Caco-2 (cell line): ENCODE measurements at regions not wholly inside any gene's neighbourhood (a gene's known extent, or its start where the extent isn't known, plus 50 kb on each side); places are given as distances from the start of the nearest gene placed in this dataset.

ENCODE experiments used
- BruUV-seq: library from RNA; stranded (reverse); fragments of 400-500 nt; replicated peaks from 2 replicates; lab custom pipeline; 2021; lab: Mats Ljungman, UMichigan
- CTCF ChIA-PET: fragments of 300-600 bp; sonication (Branson Sonifier 250); formaldehyde crosslinking; loops from one replicate; lab custom pipeline; 2022; ENCODE audit warnings: antibody characterized with exemption; lab: Charles Lee
- POLR2A ChIA-PET: fragments of 300-600 bp; sonication (Branson Sonifier 250); formaldehyde crosslinking; loops from one replicate; lab custom pipeline; 2022; ENCODE audit warnings: antibody characterized with exemption; lab: Charles Lee
- DNase-seq, 2 experiments: peaks; one replicate each; pipeline versions ENCODE4 v3.0.0 to v3.0.0-alpha.2; 2020 to 2022
- H3K27me3 ChIP-seq: replicated peaks from 2 replicates; pipeline ENCODE4 v1.6.0; 2011; ENCODE audit warnings: low read length; ENCODE audit not compliant: control insufficient read depth, insufficient read depth
- H3K36me3 ChIP-seq: 2 replicates; pipeline ENCODE4 v1.5.1; 2011; ENCODE audit warnings: low read length; ENCODE audit not compliant: control insufficient read depth, insufficient read depth
- H3K4me1 ChIP-seq: fragments of 250-450 bp; sonication (Bioruptor Pico); 2 replicates; pipeline ENCODE4 v1.5.1; 2020; ENCODE audit warnings: mild to moderate bottlenecking
- H3K4me3 ChIP-seq: 2 replicates; pipeline ENCODE4 v1.5.1; 2011; ENCODE audit warnings: low read depth, mild to moderate bottlenecking, control low read depth, low read length
- H3K9me3 ChIP-seq: fragments of 250-450 bp; sonication (Bioruptor Pico); 2 replicates; pipeline ENCODE4 v1.5.1; 2020; ENCODE audit warnings: mild to moderate bottlenecking, moderate library complexity
- H3K27ac Mint-ChIP-seq: one replicate; pipeline ENCODE4 v1.8.0; 2022; ENCODE audit warnings: mixed read lengths; ENCODE audit not compliant: unreplicated experiment
- H3K27me3 Mint-ChIP-seq: one replicate; pipeline ENCODE4 v1.8.0; 2022; ENCODE audit warnings: mixed read lengths; ENCODE audit not compliant: insufficient read depth, unreplicated experiment
- H3K36me3 Mint-ChIP-seq: one replicate; pipeline ENCODE4 v1.8.0; 2022; ENCODE audit warnings: mild to moderate bottlenecking, mixed read lengths; ENCODE audit not compliant: insufficient read depth, unreplicated experiment
- H3K4me1 Mint-ChIP-seq: one replicate; pipeline ENCODE4 v1.8.0; 2022; ENCODE audit warnings: low read depth, mixed read lengths; ENCODE audit not compliant: unreplicated experiment
- H3K4me3 Mint-ChIP-seq: one replicate; pipeline ENCODE4 v1.8.0; 2022; ENCODE audit warnings: mild to moderate bottlenecking, moderate library complexity, mixed read lengths; ENCODE audit not compliant: unreplicated experiment
- H3K9me3 Mint-ChIP-seq: one replicate; pipeline ENCODE4 v1.8.0; 2022; ENCODE audit warnings: mixed read lengths; ENCODE audit not compliant: unreplicated experiment
- CTCF ChIP-seq, 2 experiments: fragments of 200-600 bp in 1 of 2; IDR thresholded peaks; 1 replicate in 1 of 2; 2 replicates in 1 of 2; pipeline versions ENCODE4 v1.5.1 to v1.8.0; 2011 to 2022; ENCODE audit warnings: antibody characterized with exemption in 1 of 2, control low read depth in 1 of 2, inconsistent platforms in 1 of 2, low read depth in 1 of 2, low read length in 1 of 2, mild to moderate bottlenecking in 1 of 2, moderate library complexity in 1 of 2; ENCODE audit not compliant: insufficient read depth in 1 of 2, severe bottlenecking in 1 of 2, unreplicated experiment in 1 of 2
- intact Hi-C: fragments of 100-400 bp; cut with micrococcal nuclease; formaldehyde crosslinking; loops from one replicate; pipeline ENCODE4 v1.10.0; 2022; ENCODE audit not compliant: unreplicated experiment

GRCh38 chr5:96058084-96058483 is 96.4 kb upstream of the ELL2 start:
- H3K4me1 ChIP-seq: no peaks in the 10 kb centered on the region
- Mint-ChIP-seq H3K27ac (no peak overlapping the region), H3K4me1 (no peaks in the 10 kb centered on the region), H3K9me3 (no peaks in the 10 kb centered on the region), H3K4me3 (no peak overlapping the region), H3K36me3 (no peaks in the 10 kb centered on the region), H3K27me3 (no peaks in the 10 kb centered on the region)
- H3K36me3 ChIP-seq: no peaks in the 10 kb centered on the region
- DNase-seq: no peak
- no peaks in the 10 kb centered on the region for H3K27me3 ChIP-seq
- CTCF ChIA-PET: no interaction called here
- TF ChIP-seq CTCF (IDR thresholded peaks at IDR 0.05; ENCODE audit: insufficient read depth in 1 of 2, low read depth in 1 of 2, low read length in 1 of 2, severe bottlenecking in 1 of 2, unreplicated experiment in 1 of 2): no peak
- POLR2A ChIA-PET: no interaction called here
- BruUV-seq: no TSS peak
- H3K9me3 ChIP-seq: no peaks in the 10 kb centered on the region
- H3K4me3 ChIP-seq: no peak overlapping the region
- intact Hi-C loops: no loop called here

- ChIA-PET POLR2A (no interaction called here), CTCF (no interaction called here)
- Mint-ChIP-seq H3K27ac (no peak overlapping the region), H3K4me1 (no peaks in the 10 kb centered on the region), H3K4me3 (no peak overlapping the region), H3K27me3 (no peaks in the 10 kb centered on the region), H3K9me3 (no peaks in the 10 kb centered on the region), H3K36me3 (no peaks in the 10 kb centered on the region)
- Histone ChIP-seq H3K36me3 (no peaks in the 10 kb centered on the region), H3K4me1 (no peaks in the 10 kb centered on the region), H3K27me3 (no peaks in the 10 kb centered on the region), H3K4me3 (no peak overlapping the region), H3K9me3 (no peaks in the 10 kb centered on the region)
- no peak for DNase-seq
- BruUV-seq: no TSS peak
- no peak for TF ChIP-seq CTCF (IDR thresholded peaks at IDR 0.05; ENCODE audit: insufficient read depth in 1 of 2, low read depth in 1 of 2, low read length in 1 of 2, severe bottlenecking in 1 of 2, unreplicated experiment in 1 of 2)
- intact Hi-C loops: no loop called here
These were observed 92.8 kb upstream of the ELL2 start for GRCh38 chr5:96054311-96055030.

- Mint-ChIP-seq H3K9me3 (no peaks in the 10 kb centered on the region), H3K4me1 (no peaks in the 10 kb centered on the region), H3K36me3 (no peaks in the 10 kb centered on the region), H3K4me3 (no peak overlapping the region), H3K27ac (no peak overlapping the region), H3K27me3 (no peaks in the 10 kb centered on the region)
- Histone ChIP-seq H3K9me3 (no peaks in the 10 kb centered on the region), H3K36me3 (no peaks in the 10 kb centered on the region), H3K4me1 (peaks cover 4% of the 10 kb centered on the region; the same call in 1 of the 2 replicates), H3K27me3 (no peaks in the 10 kb centered on the region), H3K4me3 (no peak overlapping the region)
- CTCF ChIA-PET: no interaction called here
- no TSS peak for BruUV-seq
- intact Hi-C loops: no loop called here
- no peak for TF ChIP-seq CTCF (IDR thresholded peaks at IDR 0.05; ENCODE audit: insufficient read depth in 1 of 2, low read depth in 1 of 2, low read length in 1 of 2, severe bottlenecking in 1 of 2, unreplicated experiment in 1 of 2)
- no peak for DNase-seq
- POLR2A ChIA-PET: no interaction called here
These were observed 91.5 kb upstream of the ELL2 start for GRCh38 chr5:96053063-96053735.
